ENCODE measurements at regions not wholly inside any gene's neighbourhood (a gene's known extent, or its start where the extent isn't known, plus 50 kb on each side); places are given as distances from the start of the nearest gene placed in this dataset.
A peak's percentile ranks its signal among the peaks of the same experiment; 100 is the strongest.

GRCh38 chr1:37265786-37266667 lies 208.4 kb upstream of the ZC3H12A start:
- no peak for DNase-seq (ENCODE audit: low spot score)
- TF ChIP-seq CTCF (IDR thresholded peaks at IDR 0.05) = no peak
- ATAC-seq (ENCODE audit: low FRiP score) = no peak

DNA sequence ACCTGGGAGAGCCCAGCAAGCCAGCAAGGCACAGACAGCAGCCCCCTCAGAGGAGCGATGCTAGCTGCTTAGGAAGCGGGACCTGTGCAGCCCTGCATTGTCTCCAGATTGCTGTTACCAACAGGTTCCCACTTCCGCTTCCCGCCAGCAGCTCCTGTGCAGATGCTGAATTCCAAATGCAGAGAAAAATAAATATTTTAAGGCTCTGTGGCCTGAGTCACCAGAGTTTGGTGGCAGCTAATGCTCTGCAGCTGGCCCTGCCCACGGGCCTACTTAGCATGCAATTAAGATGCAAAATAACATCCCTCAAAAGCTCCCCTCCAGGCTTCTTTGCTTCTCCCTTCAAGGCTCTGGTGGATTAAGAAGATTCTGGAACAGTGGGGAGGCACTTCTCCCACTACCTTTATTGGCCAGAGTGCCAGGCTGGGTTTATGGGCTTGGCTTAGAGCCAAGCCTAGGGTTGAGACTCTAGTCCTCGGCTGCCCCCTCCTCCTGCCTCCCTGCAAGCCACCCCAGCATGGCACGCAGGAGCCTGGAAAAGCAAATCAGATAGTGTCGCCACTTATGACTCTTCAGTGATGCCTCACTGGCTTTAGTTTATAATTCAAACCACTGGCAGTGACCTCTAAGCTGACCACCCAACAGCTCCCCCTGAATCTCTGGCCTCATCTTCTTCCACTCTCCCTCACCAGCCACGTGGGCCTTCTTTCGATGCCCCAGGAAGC lies 207.1 kb upstream of the ZC3H12A start:
- no peak for DNase-seq (ENCODE audit: low spot score)
- TF ChIP-seq CTCF (IDR thresholded peaks at IDR 0.05) = no peak
- peak; percentile 19 for ATAC-seq (ENCODE audit: low FRiP score)

- ATAC-seq (ENCODE audit: low FRiP score) (no peak), DNase-seq (ENCODE audit: low spot score) (no peak)
- no peak for TF ChIP-seq CTCF (IDR thresholded peaks at IDR 0.05)
These were observed 203.7 kb upstream of the ZC3H12A start for GRCh38 chr1:37270639-37271038.

DNA sequence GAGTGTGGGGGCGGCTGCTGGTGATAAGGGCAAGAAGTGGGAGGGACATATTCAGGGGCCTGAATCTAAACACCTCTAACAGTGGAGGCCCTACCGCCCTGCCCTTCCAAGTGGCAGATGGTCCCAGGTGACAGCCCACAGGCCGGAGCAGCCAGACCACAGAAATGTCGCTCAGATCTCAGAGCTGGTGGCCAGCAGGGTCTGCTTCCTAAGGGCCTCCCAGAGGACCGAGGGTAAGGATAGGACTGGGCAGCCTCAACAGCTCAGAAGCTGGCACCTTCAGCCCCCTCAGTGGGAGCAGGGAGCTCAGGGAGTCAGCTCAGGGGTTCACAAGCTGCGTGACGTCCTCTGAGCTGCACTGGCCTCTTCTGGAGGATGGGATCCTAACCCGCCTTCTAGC lies 201.8 kb upstream of the ZC3H12A start:
- DNase-seq (ENCODE audit: low spot score) = no peak
- no peak for ATAC-seq (ENCODE audit: low FRiP score)
- no peak for TF ChIP-seq CTCF (IDR thresholded peaks at IDR 0.05)

DNA sequence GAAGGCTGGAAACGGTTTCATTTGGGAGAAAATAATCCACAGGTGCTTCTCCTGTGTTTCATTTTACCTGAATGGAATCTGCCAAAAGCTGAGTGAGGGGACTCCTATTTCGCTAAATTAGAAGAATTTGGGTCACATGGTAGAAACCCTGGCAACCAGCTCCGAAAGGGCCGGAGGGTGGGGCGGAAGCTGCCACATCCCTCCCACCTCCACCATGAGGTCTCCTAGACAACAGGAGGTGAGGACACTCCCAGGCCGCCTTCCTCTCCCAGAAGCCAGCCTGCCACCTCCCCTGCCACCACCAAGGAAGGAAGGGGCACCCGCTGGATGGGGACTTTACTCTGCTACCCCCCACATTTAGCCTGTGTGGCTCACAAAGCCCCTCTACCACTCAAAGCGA lies 199.9 kb upstream of the ZC3H12A start:
- ATAC-seq (ENCODE audit: low FRiP score) = no peak
- TF ChIP-seq CTCF (IDR thresholded peaks at IDR 0.05) = no peak
- DNase-seq (ENCODE audit: low spot score) = no peak

- DNase-seq (ENCODE audit: low spot score) = no peak
- ATAC-seq (ENCODE audit: low FRiP score) = no peak
- no peak for TF ChIP-seq CTCF (IDR thresholded peaks at IDR 0.05)
These were observed 199.3 kb upstream of the ZC3H12A start for GRCh38 chr1:37274938-37275631.

All from omental fat pad (tissue), 3 donors.